Left lobe of liver (tissue), 2 donors: ENCODE measurements at regions not wholly inside any gene's neighbourhood (a gene's known extent, or its start where the extent isn't known, plus 50 kb on each side); places are given as distances from the start of the nearest gene placed in this dataset.

Experiments used
- ATAC-seq: fragments of 200-7000 bp; cut with Tn5 transposase; one replicate; pipeline ENCODE4 v1.9.1; 2020; ENCODE audit warnings: mild to moderate bottlenecking, moderate library complexity
- DNase-seq: peaks from one replicate; pipeline ENCODE4 v3.0.0-alpha.2; 2020; ENCODE audit warnings: low spot score
- donor health status: DM: no; HTN: no; CAD: no; lungs with moderate emphysema.
- donor health status: DM: no; HTN: yes; CAD: no.

GRCh38 chr6:126600258-126600916 lies 260.5 kb downstream of the CENPW start:
- peak; percentile 87 for ATAC-seq
- no peak for DNase-seq

GRCh38 chr6:126603410-126603809 lies 263.5 kb downstream of the CENPW start:
- no peak for ATAC-seq
- no peak for DNase-seq

- ATAC-seq (no peak), DNase-seq (no peak)
Observed at GRCh38 chr6:126605089-126605488, 265.2 kb downstream of the CENPW start.

- DNase-seq (no peak), ATAC-seq (no peak)
Observed at GRCh38 chr6:126607289-126607688, 267.4 kb downstream of the CENPW start.

- ATAC-seq, result no peak
- DNase-seq, result no peak
Observed at GRCh38 chr6:126608681-126609080, 268.8 kb downstream of the CENPW start.

DNA sequence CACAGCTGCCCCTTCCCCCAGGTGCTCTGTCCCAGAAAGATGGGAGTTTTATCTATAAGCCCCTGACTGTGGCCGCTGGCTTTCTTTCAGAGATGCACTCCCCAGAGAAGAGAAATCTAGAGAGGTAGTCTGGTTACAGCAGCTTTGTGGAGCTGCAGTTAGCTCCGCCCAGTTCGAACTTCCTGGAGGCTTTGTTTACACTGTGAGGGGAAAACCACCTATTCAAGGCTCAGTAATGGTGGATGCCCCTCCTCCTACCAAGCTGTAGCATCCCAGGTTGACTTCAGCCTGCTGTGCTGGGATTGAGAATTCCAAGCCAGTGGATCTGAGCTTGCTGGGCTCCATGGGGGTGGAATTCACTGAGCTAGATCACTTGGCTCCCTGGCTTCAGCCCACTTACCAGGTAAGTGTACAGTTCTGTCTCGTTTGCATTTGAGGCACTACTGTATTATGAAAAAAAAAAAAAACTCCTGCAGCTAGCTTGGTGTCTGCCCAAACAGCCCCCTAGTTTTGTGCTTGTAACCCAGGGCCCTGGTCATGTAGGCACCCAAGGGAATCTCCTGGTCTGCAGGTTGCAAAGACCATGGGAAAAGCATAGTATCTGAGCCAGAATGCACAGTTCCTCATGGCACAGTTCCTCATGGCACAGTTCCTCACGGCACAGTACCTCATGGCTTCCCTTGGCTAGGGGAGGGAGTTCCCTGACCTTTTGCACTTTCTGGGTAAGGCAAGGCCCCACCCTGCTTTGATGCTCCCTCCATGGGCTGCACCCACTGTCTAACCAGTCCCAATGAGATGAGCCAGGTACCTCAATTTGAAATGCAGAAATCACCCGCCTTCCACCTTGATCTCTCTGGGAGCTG lies 275.0 kb downstream of the CENPW start:
- no peak for ATAC-seq
- DNase-seq, result no peak

DNA sequence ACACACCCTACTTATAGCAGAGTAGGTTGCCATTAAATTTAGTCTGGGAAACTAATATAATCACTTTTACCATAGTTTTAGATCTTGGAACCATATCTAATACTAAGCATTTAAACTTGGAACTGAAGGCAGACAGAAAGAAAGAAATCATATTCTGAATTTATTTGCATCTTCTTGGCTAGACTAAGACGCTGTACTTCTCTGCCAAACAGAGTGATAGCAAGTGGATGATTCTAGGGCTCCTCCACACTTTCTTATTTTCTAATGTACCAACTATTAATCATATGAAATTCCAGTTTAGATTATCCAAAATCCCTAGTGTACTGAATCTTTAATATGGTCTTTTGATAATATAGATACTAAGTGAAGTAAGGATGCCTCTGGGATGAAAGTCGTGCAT lies 277.0 kb downstream of the CENPW start:
- DNase-seq, result no peak
- no peak for ATAC-seq

DNA sequence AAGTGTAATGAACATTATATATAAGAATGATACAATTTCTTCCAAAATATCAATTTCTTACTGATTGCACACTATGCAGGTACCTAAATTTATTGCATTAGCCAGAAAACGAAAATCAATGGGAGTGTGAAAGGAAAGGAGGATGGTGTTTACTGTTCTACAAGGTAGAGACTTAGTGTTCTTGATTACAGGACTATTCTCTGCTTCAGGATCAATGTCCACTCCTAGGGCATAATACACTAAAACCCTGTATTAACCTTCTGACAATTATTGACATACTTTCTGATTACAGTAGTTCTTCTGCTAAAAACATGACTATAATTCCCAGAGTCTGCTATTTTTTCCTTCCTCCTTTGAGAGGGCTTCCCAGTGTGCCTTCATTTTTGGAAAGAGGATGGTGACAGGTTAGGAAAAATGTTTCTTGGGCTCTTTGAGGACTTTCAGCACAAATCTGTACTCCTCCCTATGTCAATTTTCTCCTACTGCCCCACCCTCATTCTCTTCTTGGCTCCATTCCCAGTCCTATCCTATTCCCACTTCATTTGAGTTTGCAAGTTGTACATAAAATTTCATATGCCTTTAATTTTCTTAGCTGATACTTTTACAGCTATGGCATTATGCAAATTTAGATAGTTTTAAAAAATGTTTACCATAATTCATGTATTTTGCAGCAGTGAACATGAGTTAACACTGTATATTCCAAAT lies 278.9 kb downstream of the CENPW start:
- DNase-seq (no peak), ATAC-seq (peak; percentile 48)

- DNase-seq (no peak), ATAC-seq (no peak)
Observed at GRCh38 chr6:126620719-126621118, 280.8 kb downstream of the CENPW start.

GRCh38 chr6:126625019-126625418 lies 285.1 kb downstream of the CENPW start:
- ATAC-seq, result no peak
- DNase-seq, result no peak

- ATAC-seq (no peak), DNase-seq (no peak)
Observed at GRCh38 chr6:126628125-126628524, 288.2 kb downstream of the CENPW start.

DNA sequence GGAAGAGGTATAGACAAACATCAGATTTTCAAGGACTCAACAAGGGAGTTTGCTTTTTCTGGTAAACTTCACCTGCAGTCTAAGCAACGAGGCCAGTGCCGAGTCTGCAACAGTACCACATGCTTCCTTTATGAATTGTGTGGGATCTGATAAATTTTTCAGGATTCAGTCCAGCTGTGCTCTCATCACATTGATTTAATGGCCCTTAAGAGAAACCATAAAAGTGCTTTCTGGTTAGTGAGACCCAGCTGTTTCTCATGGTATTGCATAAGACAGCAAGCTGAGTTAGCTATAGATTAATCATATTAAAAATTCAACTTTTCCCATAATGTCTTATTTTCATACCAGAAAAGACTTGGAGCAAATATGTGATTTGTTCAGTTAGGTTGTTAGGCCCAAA lies 291.4 kb downstream of the CENPW start:
- no peak for DNase-seq
- ATAC-seq, result no peak

- ATAC-seq, result no peak
- DNase-seq, result no peak
Observed at GRCh38 chr6:126632271-126632670, 292.4 kb downstream of the CENPW start.

DNA sequence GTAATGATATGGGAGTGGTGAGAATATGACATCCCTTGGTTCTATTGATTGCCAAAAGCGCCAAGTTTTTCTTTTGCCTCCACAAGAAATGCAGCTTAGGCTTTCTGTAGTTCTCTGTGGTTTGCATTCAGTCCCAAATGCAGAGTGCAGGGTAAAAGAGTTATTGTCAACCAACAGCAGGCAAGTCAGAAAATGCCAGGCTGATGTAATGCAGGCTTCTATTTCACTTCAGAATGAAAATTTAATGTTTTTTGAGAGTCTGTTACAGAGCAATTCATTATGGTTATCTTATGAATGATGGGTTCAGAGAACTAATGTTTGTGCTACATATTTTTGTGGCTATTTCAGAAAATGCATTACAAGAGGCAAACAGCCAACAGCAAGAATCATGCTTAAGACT lies 293.5 kb downstream of the CENPW start:
- ATAC-seq, result no peak
- no peak for DNase-seq

GRCh38 chr6:126640356-126640755 lies 300.4 kb downstream of the CENPW start:
- DNase-seq, result no peak
- ATAC-seq, result no peak

- ATAC-seq (no peak), DNase-seq (no peak)
Observed at GRCh38 chr6:126640921-126641320, 301.0 kb downstream of the CENPW start.

DNA sequence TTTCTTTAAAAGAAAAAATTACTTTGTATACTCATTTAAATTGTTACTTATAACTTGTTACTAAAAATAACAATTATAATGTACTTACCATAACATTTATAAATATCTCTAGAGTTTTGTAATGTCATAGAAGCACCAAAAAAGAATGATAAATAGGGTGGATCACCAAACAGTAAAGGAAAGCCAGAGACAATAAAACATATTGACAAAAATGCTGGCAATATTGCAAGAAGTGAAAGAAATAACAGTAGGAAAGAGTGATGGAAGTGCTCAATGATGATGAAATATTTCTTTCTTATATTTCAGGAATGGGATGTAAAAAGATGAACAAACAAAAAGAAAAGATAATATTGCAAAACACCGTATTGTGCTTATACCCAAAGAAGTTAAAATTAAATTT lies 301.7 kb downstream of the CENPW start:
- ATAC-seq, result no peak

GRCh38 chr6:126643352-126643751 lies 303.4 kb downstream of the CENPW start:
- ATAC-seq (no peak), DNase-seq (no peak)

More for the DNA sequence above, 301.7 kb downstream of the CENPW start:
- DNase-seq, result no peak

- ATAC-seq (no peak), DNase-seq (no peak)
Observed at GRCh38 chr6:126650931-126651330, 311.0 kb downstream of the CENPW start.

DNA sequence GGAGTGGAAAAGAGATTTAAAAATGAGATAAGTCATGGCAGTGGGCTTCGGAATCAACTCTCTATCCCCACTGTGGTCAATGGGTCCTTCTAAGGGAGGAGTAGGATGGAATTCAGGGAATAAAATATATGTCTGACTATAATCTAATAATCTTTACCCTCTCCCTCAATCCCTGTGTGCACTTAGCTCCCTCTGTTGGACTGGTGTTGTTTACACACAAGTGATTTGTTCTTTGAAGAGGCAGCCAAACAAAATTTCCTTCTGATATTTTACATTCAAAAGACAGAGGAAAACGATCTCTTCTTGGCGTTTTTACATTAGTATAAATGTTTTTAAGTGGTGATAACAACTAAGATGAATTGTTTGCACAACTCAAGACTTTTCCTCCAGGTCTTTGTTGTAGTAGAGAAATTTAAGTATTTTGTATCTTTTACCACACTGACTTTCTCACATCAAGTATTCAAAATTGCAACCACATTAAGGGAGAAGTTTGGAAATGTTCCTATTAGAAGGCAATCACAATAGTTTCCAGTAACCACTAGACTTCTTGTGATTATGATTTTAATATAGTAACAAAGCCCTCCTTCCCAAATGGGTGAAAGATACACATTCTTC lies 317.8 kb downstream of the CENPW start:
- DNase-seq (no peak), ATAC-seq (peak; percentile 82)

DNA sequence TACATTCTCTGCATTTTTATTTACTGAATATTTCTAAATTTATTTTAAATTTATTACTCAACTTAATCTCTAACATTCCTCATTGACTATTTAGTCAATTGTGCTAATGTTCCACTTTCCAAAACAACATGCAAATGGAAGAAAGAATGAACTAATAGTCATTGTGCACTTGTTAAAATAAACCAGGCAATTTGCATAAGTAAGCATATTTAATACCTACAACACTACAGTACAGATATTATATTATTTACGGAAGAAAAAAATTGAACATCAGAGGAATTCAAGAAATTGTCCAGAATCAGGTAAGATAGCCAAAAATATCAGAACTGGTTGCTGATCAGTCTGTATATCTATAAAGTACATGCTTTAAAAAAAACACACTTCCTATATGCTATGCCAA lies 320.5 kb downstream of the CENPW start:
- ATAC-seq, result no peak
- no peak for DNase-seq
